Fibroblast of villous mesenchyme (primary cell): ENCODE measurements at regions not wholly inside any gene's neighbourhood (a gene's known extent, or its start where the extent isn't known, plus 50 kb on each side); places are given as distances from the start of the nearest gene placed in this dataset.

Experiments used
- DNase-seq: peaks from one replicate; pipeline ENCODE4 v3.0.0-alpha.2; 2010; ENCODE audit warnings: low read depth
- H3K4me3 ChIP-seq: 2 replicates; pipeline ENCODE4 v1.5.1; 2011; ENCODE audit warnings: low read depth, mild to moderate bottlenecking, low read length
- TF ChIP-seq, protein P1 (sequence below): IDR thresholded peaks from 2 replicates; pipeline ENCODE4 v1.5.1; 2012; ENCODE audit warnings: low read depth, mild to moderate bottlenecking, low read length; ENCODE audit not compliant: insufficient read depth

DNA sequence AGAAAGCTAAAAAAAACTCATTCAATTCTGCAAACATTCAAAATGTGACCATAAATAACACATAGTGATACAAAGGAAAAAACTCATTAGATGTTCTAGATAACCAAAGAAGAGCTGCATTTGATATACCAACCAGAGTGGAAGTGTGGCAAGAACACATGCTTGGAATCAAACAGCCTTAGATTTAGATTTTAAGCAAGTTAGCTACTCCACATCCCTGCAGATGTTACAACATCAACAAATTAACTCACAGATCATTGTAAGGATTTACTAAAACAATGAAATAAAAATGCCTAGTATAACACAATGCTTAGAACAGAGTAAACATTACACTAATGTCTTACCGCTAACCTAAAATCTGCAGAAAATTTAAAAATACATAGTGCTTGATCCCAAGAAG is 114.0 kb upstream of the AKIP1 start:
- peak; percentile 31 for DNase-seq

DNA sequence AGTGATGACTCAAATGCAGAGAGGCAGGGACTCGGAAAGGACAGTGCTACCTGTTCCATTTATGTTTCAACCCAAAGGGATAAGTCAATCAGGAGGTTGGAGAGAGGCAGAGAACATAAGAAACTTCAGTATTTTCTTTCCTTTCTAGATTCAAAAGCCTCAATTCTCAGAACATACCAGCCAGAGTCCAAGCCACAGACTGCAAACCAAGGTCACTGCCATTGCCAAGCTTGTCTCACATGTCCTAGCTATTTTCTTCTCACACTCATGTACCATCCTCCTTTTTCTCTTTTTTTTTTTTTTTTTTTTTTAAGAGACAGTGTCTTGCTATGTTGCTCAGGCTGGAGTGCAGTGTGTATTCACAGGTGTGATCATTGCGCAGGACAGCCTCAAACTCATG is 111.7 kb upstream of the AKIP1 start:
- TF ChIP-seq, protein P1, sequence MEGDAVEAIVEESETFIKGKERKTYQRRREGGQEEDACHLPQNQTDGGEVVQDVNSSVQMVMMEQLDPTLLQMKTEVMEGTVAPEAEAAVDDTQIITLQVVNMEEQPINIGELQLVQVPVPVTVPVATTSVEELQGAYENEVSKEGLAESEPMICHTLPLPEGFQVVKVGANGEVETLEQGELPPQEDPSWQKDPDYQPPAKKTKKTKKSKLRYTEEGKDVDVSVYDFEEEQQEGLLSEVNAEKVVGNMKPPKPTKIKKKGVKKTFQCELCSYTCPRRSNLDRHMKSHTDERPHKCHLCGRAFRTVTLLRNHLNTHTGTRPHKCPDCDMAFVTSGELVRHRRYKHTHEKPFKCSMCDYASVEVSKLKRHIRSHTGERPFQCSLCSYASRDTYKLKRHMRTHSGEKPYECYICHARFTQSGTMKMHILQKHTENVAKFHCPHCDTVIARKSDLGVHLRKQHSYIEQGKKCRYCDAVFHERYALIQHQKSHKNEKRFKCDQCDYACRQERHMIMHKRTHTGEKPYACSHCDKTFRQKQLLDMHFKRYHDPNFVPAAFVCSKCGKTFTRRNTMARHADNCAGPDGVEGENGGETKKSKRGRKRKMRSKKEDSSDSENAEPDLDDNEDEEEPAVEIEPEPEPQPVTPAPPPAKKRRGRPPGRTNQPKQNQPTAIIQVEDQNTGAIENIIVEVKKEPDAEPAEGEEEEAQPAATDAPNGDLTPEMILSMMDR, result no peak
- no peak for DNase-seq
- no peak overlapping the region for H3K4me3 ChIP-seq

More for the DNA sequence above, 114.0 kb upstream of the AKIP1 start:
- no peak overlapping the region for H3K4me3 ChIP-seq
- TF ChIP-seq, protein P1, result no peak

DNA sequence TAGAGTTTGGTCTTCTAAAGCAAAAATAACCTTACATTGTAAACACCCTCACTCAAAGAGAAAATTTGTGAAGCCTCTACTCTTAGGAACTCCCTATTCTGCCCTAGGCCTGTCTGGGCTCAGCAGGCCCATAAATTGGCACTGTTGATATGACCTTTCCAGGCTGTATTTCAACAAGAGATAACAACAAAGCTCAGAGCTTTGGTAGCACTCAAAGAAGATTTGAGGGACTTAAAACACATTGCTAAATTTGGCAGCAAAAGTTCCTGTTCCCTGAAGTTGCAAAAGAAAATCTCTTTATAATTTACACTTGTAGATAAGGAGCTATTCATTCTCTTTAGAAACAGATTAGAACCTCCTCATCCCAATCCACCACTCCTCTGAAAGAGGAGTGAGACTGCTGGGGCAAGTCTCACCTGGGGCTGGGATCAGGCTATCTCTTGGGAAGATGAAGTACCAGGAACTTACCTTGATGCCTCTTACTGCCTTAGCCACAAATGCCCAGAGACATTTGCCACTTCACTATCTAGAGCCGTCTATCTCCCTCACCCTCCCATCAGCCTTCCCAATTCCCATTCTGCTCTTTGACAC is 110.4 kb upstream of the AKIP1 start:
- no peak overlapping the region for H3K4me3 ChIP-seq
- TF ChIP-seq, protein P1, result no peak
- DNase-seq, result peak; percentile 96

DNA sequence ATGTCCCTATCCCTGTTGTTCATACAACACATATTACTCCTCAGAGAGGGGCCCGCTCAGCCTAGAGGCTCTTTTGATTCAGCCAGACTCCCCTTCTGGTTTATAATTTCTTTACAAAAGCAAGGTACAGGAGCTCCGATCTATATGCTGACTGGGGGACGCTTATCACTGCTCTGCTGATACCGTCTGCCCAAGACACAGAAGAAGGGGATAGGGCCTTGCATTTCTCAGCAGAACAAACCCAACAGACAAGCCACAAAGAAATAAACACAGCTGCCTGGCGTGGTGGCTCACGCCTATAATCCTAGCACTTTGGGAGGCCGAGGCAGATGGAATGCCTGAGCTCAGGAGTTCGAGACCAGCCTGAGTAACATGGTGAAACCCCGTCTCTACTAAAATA is 109.9 kb upstream of the AKIP1 start:
- no peak overlapping the region for H3K4me3 ChIP-seq
- TF ChIP-seq, protein P1, result no peak
- DNase-seq, result peak; percentile 90

DNA sequence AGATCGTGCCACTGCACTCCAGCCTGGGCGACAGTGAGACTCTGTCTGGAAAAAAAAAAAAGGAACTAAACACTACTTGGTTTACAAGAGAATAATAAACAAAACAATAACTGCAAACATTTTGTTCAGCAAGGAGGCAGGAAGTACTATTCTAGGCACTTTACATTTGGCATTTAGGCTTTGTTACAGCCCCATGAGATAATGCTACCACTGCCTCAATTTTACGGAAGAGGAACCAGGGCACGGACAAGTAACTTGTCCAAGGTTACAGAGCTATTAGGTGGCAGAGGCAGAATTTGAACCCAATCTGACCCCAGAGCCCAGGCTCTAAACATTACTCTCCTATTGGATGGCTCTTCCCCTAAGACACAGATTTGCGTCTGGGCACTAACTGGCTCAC is 108.7 kb upstream of the AKIP1 start:
- DNase-seq, result no peak
- no peak overlapping the region for H3K4me3 ChIP-seq
- TF ChIP-seq, protein P1, result no peak

DNA sequence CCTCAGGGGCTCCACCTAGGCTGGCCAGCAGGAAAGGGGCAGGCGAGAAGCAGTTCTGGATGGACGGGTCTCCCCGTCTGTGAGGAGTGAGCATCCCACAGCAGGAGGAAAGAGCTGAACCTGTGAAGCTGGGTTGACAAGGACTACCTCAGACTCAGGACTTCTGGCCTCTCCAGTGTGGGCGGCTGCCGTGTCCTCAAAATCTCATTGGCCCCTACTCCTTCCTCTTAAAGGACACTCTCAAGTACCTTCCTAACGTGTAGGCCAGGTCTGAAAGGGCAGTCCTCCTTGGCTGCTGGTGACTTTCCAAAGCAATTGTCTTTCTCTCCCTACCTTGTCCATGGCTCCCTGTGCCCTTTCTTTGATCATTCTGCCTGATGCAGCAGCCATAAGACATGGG is 107.0 kb upstream of the AKIP1 start:
- TF ChIP-seq, protein P1, result no peak
- no peak overlapping the region for H3K4me3 ChIP-seq
- DNase-seq, result no peak

DNA sequence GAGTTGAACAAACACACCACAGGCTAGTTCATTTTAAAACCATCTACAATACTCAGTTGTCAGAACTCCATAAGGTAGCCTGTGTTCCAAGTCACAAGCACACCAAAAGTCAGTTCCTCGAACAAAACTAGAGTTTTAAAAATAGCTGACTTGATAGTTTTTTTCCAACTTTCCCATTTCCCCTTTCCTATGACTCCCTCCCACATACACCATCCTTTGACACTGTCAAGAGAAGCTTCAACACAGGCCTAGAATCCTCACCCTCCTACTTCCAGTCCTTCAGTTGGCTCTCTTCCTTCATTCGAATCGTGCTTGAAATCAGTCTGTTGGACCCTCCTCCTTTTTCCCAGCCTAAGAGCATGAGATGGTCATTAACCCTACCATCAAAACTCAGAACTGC is 105.7 kb upstream of the AKIP1 start:
- TF ChIP-seq, protein P1, result no peak
- H3K4me3 ChIP-seq, result no peak overlapping the region
- DNase-seq, result no peak
